Right lobe of liver (tissue), 6 donors: ENCODE measurements at regions not wholly inside any gene's neighbourhood (a gene's known extent, or its start where the extent isn't known, plus 50 kb on each side); places are given as distances from the start of the nearest gene placed in this dataset.

Experiments
- ATAC-seq, 4 donors: fragments of 200-7000 bp; cut with Tn5 transposase; one replicate each; pipeline ENCODE4 v1.9.1; 2020; ENCODE audit warnings: mild to moderate bottlenecking in 4 of 4, moderate library complexity in 4 of 4
- DNase-seq, 3 donors: peaks; one replicate each; pipeline ENCODE4 v3.0.0-alpha.2; 2020
- H3K27ac ChIP-seq, 3 donors: fragments of 200-600 bp; one replicate each; pipeline ENCODE4 v1.8.0; 2022
- H3K27me3 ChIP-seq, 2 donors: fragments of 200-600 bp; one replicate each; pipeline ENCODE4 v1.8.0; 2022
- H3K36me3 ChIP-seq, 4 donors: fragments of 200-600 bp; sonication (generic) in 1 of 4; one replicate each; pipeline versions ENCODE4 v1.5.1 to v1.8.0; 2017 to 2022; ENCODE audit warnings: control low read depth in 1 of 4
- H3K4me1 ChIP-seq, 4 donors: fragments of 200-600 bp; sonication (generic) in 1 of 4; one replicate each; pipeline versions ENCODE4 v1.5.1 to v1.8.0; 2017 to 2022; ENCODE audit warnings: control low read depth in 1 of 4
- H3K4me3 ChIP-seq, 3 donors: fragments of 200-600 bp; one replicate each; pipeline ENCODE4 v1.8.0; 2022
- H3K9me3 ChIP-seq, 4 donors: fragments of 200-600 bp; sonication (generic) in 1 of 4; one replicate each; pipeline versions ENCODE4 v1.5.1 to v1.8.0; 2017 to 2022; ENCODE audit warnings: control low read depth in 1 of 4
- CTCF ChIP-seq, 4 donors: fragments of 200-600 bp in 3 of 4; fragments of 450-650 bp in 1 of 4; IDR thresholded peaks; one replicate each; pipeline versions ENCODE4 v1.5.1 to v1.8.0; 2016 to 2022; ENCODE audit warnings: antibody characterized with exemption in 4 of 4, mild to moderate bottlenecking in 2 of 4
- POLR2A ChIP-seq: fragments of 450-650 bp; IDR thresholded peaks from one replicate; pipeline ENCODE4 v1.6.1; 2017; ENCODE audit warnings: antibody characterized with exemption, mild to moderate bottlenecking
- WGBS: methylation state at CpG from one replicate; pipeline ENCODE4 v1.1.6; 2018; ENCODE audit warnings: low coverage, low lambda C conversion rate; ENCODE audit not compliant: insufficient coverage; ENCODE audit errors: missing lambda C conversion rate; 5-methylcytosine and 5-hydroxymethylcytosine counted together
- intact Hi-C, 2 donors: fragments of 100-400 bp; cut with DNase I; formaldehyde crosslinking; loops; one replicate each; pipeline versions ENCODE4 v1.11.2 to v1.14.1; 2022
- donor health status: DM: no; HTN: yes; CAD: no.
- donor health status: DM: no; HTN: no; CAD: no.
- donor health status: DM: no; HTN: no; CAD: no.
- donor health status: DM: no; HTN: yes; CAD: no.
- donor health status: DM: no; HTN: yes; CAD: no.

GRCh38 chr14:25358330-25358729 lies 308.4 kb upstream of the STXBP6 start:
- TF ChIP-seq CTCF (IDR thresholded peaks at IDR 0.05): no peak
- no peak for TF ChIP-seq POLR2A
- DNase-seq (no peak), ATAC-seq (no peak)
- intact Hi-C loops: no loop called here
- Histone ChIP-seq H3K27me3 (no peaks in the 10 kb centered on the region), H3K4me3 (no peak overlapping the region), H3K9me3 (no peaks in the 10 kb centered on the region), H3K27ac (no peak overlapping the region), H3K4me1 (no peaks in the 10 kb centered on the region), H3K36me3 (no peaks in the 10 kb centered on the region)
- WGBS: 60% methylated on average over 1 of the region's 1 CpG

GRCh38 chr14:25351269-25351668 lies 301.3 kb upstream of the STXBP6 start:
- TF ChIP-seq POLR2A (no peak), CTCF (IDR thresholded peaks at IDR 0.05) (no peak)
- no peak for ATAC-seq
- WGBS: 53% methylated on average over 3 of the region's 4 CpGs
- no peak for DNase-seq
- intact Hi-C loops: no loop called here
- Histone ChIP-seq H3K4me1 (no peaks in the 10 kb centered on the region), H3K27ac (no peak overlapping the region), H3K36me3 (no peaks in the 10 kb centered on the region), H3K9me3 (no peaks in the 10 kb centered on the region), H3K27me3 (no peaks in the 10 kb centered on the region), H3K4me3 (no peak overlapping the region)

GRCh38 chr14:25350802-25351201 lies 300.9 kb upstream of the STXBP6 start:
- H3K9me3 ChIP-seq: no peaks in the 10 kb centered on the region
- DNase-seq (no peak), ATAC-seq (no peak)
- WGBS: 36% methylated on average over 3 of the region's 4 CpGs
- H3K4me3 ChIP-seq: no peak overlapping the region
- intact Hi-C loops: no loop called here
- TF ChIP-seq CTCF (IDR thresholded peaks at IDR 0.05) (no peak), POLR2A (no peak)
- H3K4me1 ChIP-seq: no peaks in the 10 kb centered on the region
- no peaks in the 10 kb centered on the region for H3K27me3 ChIP-seq
- H3K36me3 ChIP-seq: no peaks in the 10 kb centered on the region
- H3K27ac ChIP-seq: no peak overlapping the region

GRCh38 chr14:25350021-25350420 lies 300.1 kb upstream of the STXBP6 start:
- ATAC-seq (no peak), DNase-seq (no peak)
- intact Hi-C loops: no loop called here
- Histone ChIP-seq H3K27ac (no peak overlapping the region), H3K36me3 (no peaks in the 10 kb centered on the region), H3K4me3 (no peak overlapping the region), H3K9me3 (no peaks in the 10 kb centered on the region), H3K4me1 (no peaks in the 10 kb centered on the region), H3K27me3 (no peaks in the 10 kb centered on the region)
- 68% methylated on average over 3 of the region's 3 CpGs for WGBS
- TF ChIP-seq POLR2A (no peak), CTCF (IDR thresholded peaks at IDR 0.05) (no peak)

GRCh38 chr14:25349269-25349668 lies 299.3 kb upstream of the STXBP6 start:
- intact Hi-C loops: no loop called here
- no peaks in the 10 kb centered on the region for H3K4me1 ChIP-seq
- H3K27ac ChIP-seq: no peak overlapping the region
- H3K36me3 ChIP-seq: no peaks in the 10 kb centered on the region
- no peaks in the 10 kb centered on the region for H3K27me3 ChIP-seq
- H3K4me3 ChIP-seq: no peak overlapping the region
- no peak for ATAC-seq
- DNase-seq: no peak
- no peak for TF ChIP-seq CTCF (IDR thresholded peaks at IDR 0.05)
- no peak for TF ChIP-seq POLR2A
- WGBS: 71% methylated on average over 1 of the region's 1 CpG
- no peaks in the 10 kb centered on the region for H3K9me3 ChIP-seq
